HepG2 (cell line): ENCODE measurements at regions not wholly inside any gene's neighbourhood (a gene's known extent, or its start where the extent isn't known, plus 50 kb on each side); places are given as distances from the start of the nearest gene placed in this dataset.

Source experiments
- ATAC-seq: fragments of 200-7000 bp; cut with Tn5 transposase; 3 replicates; pipeline ENCODE4 v1.9.1; 2020; ENCODE audit warnings: mild to moderate bottlenecking, moderate library complexity
- BruUV-seq: library from RNA; stranded (reverse); fragments of 400-500 nt; replicated peaks from 2 replicates; lab custom pipeline; 2021; lab: Mats Ljungman, UMichigan
- CTCF ChIA-PET: fragments of 300-600 bp; formaldehyde crosslinking; extraction: SDS; loops from one replicate; lab custom pipeline; 2021; ENCODE audit warnings: low total read pairs, inconsistent platforms, low intra/inter-chr PET ratio; lab: Yijun Ruan, JAX
- POLR2A ChIA-PET: fragments of 350-600 bp; sonication (Branson Sonifier 250); formaldehyde crosslinking; loops from one replicate; lab custom pipeline; 2020; ENCODE audit warnings: antibody characterized with exemption, inconsistent platforms; lab: Yijun Ruan, JAX
- DNase-seq: peaks from one replicate; pipeline ENCODE4 v3.0.0-alpha.2; 2015; ENCODE audit warnings: low spot score
- FAIRE-seq: peaks from 3 replicates; lab custom pipeline; 2011; peaks lifted over from hg19 to GRCh38; lab: Jason Lieb, UNC
- H2AFZ ChIP-seq: one replicate; pipeline ENCODE4 v1.6.1; 2011; ENCODE audit warnings: low read length, inconsistent platforms
- H3K27ac ChIP-seq: fragments of 300-600 bp; 3 replicates; pipeline ENCODE4 v1.8.0; 2011; ENCODE audit warnings: mixed run types, mild to moderate bottlenecking, mixed read lengths, low read length, inconsistent platforms; ENCODE audit not compliant: insufficient read depth; ENCODE audit errors: extremely low read length
- H3K27me3 ChIP-seq, 2 experiments: fragments of 200-600 bp in 1 of 2; 2 replicates in 1 of 2; 3 replicates in 1 of 2; pipeline versions ENCODE4 v1.6.0 to v1.8.0; 2011; ENCODE audit warnings: low read length in 2 of 2, mild to moderate bottlenecking in 2 of 2, moderate library complexity in 2 of 2, inconsistent platforms in 1 of 2; ENCODE audit not compliant: insufficient read depth in 2 of 2, control insufficient read depth in 1 of 2
- H3K36me3 ChIP-seq, 2 experiments: fragments of 200-600 bp in 1 of 2; replicated peaks in 1 of 2; 2 replicates in 1 of 2; 3 replicates in 1 of 2; pipeline versions ENCODE4 v1.5.1 to v1.8.0; 2011; ENCODE audit warnings: low read length in 2 of 2, inconsistent platforms in 1 of 2; ENCODE audit not compliant: insufficient read depth in 2 of 2, control insufficient read depth in 1 of 2
- H3K4me1 ChIP-seq: 2 replicates; pipeline ENCODE4 v1.5.1; 2012; ENCODE audit warnings: low read length, inconsistent platforms; ENCODE audit not compliant: insufficient read depth
- H3K4me2 ChIP-seq: 2 replicates; pipeline ENCODE4 v1.6.0; 2011; ENCODE audit warnings: low read depth, low read length, inconsistent platforms
- H3K4me3 ChIP-seq, 3 experiments: fragments of 200-600 bp in 1 of 3; sonication (generic), shearing (Covaris generic) in 1 of 3; replicated peaks in 1 of 3; 2 replicates each; pipeline ENCODE4 v1.5.1; 2011 to 2016; ENCODE audit warnings: low read length in 3 of 3, inconsistent platforms in 2 of 3, low read depth in 2 of 3, mild to moderate bottlenecking in 2 of 3, control low read depth in 1 of 3, mixed read lengths in 1 of 3; ENCODE audit not compliant: insufficient read depth in 1 of 3
- H3K79me2 ChIP-seq: one replicate; pipeline ENCODE4 v1.6.1; 2011; ENCODE audit warnings: low read length, inconsistent platforms; ENCODE audit not compliant: insufficient read depth
- H3K9ac ChIP-seq: 2 replicates; pipeline ENCODE4 v1.6.0; 2011; ENCODE audit warnings: mild to moderate bottlenecking, low read depth, low read length, inconsistent platforms; ENCODE audit not compliant: insufficient read depth
- H3K9me3 ChIP-seq: 2 replicates; pipeline ENCODE4 v1.5.1; 2012; ENCODE audit warnings: mild to moderate bottlenecking, low read length
- H4K20me1 ChIP-seq: 2 replicates; pipeline ENCODE4 v1.6.0; 2011; ENCODE audit warnings: inconsistent platforms, mild to moderate bottlenecking, low read length, moderate library complexity; ENCODE audit not compliant: insufficient read depth
- CBX1 ChIP-seq: IDR thresholded peaks from one replicate; pipeline ENCODE4 v1.6.1; 2016; ENCODE audit warnings: antibody characterized with exemption, low read depth
- E2F1 ChIP-seq: sonication (generic); formaldehyde crosslinking; IDR thresholded peaks from 2 replicates; pipeline ENCODE4 v1.5.0; 2020; ENCODE audit warnings: missing genetic modification reagents
- NFATC3 ChIP-seq: sonication (generic); formaldehyde crosslinking; IDR thresholded peaks from 2 replicates; pipeline ENCODE4 v1.5.1; 2020; ENCODE audit warnings: mild to moderate bottlenecking, missing genetic modification reagents
- RERE ChIP-seq: IDR thresholded peaks from 2 replicates; pipeline ENCODE4 v1.6.1; 2016; ENCODE audit warnings: low read depth, missing genetic modification reagents, missing compliant biosample characterization
- REXO4 ChIP-seq: sonication (generic); formaldehyde crosslinking; IDR thresholded peaks from 2 replicates; pipeline ENCODE4 v1.8.0; 2022; ENCODE audit warnings: missing genetic modification reagents, mild to moderate bottlenecking, borderline replicate concordance
- ZNF280B ChIP-seq: sonication (generic); formaldehyde crosslinking; IDR thresholded peaks from 2 replicates; pipeline ENCODE4 v1.5.0; 2020; ENCODE audit warnings: missing genetic modification reagents, mild to moderate bottlenecking, borderline replicate concordance
- ZNF329 ChIP-seq: sonication (generic); formaldehyde crosslinking; IDR thresholded peaks from 2 replicates; pipeline ENCODE4 v1.9.0; 2021; ENCODE audit warnings: low read depth, mild to moderate bottlenecking, missing genetic modification reagents
- ZNF615 ChIP-seq: sonication (generic); formaldehyde crosslinking; IDR thresholded peaks from 2 replicates; pipeline ENCODE4 v1.5.0; 2020; ENCODE audit warnings: mild to moderate bottlenecking, missing genetic modification reagents, borderline replicate concordance
- WGBS: methylation state at CpG from one replicate; pipeline ENCODE4 v1.1.6; 2017; ENCODE audit warnings: low lambda C conversion rate; 5-methylcytosine and 5-hydroxymethylcytosine counted together
- in situ Hi-C: cut with HindIII; loops from 2 replicates; pipeline ENCODE4 v1.10.0; 2017; ENCODE audit warnings: low pct_unique_long_range_greater_than_20kb; ENCODE audit not compliant: extremely low pct_ligation_motif_present
- intact Hi-C: fragments of 100-400 bp; cut with micrococcal nuclease; formaldehyde crosslinking; loops from one replicate; pipeline ENCODE4 v1.10.0; 2022; ENCODE audit not compliant: unreplicated experiment

GRCh38 chr3:56970461-56970879, 90.0 kb upstream of the SPATA12 start:
- intact Hi-C loops: no loop called here
- no peak for FAIRE-seq
- no peak for TF ChIP-seq ZNF615
- no peak for TF ChIP-seq CBX1
- no peak for TF ChIP-seq REXO4 (CRISPR knock-in tag)
- TF ChIP-seq NFATC3 (CRISPR knock-in tag): no peak
- no peak for TF ChIP-seq RERE (CRISPR knock-in tag)
- TF ChIP-seq ZNF329 (CRISPR knock-in tag): no peak
- TF ChIP-seq ZNF280B: no peak
- no peak for TF ChIP-seq E2F1 (CRISPR knock-in tag)
- TF ChIP-seq, all 625 proteins: peak for 0
- H2AFZ ChIP-seq: no peak overlapping the region
- no peak for ATAC-seq
- no peak overlapping the region for H3K9ac ChIP-seq
- H4K20me1 ChIP-seq: no peaks in the 10 kb centered on the region
- in situ Hi-C loops: no loop called here
- BruUV-seq: no TSS peak
- ChIA-PET POLR2A (no interaction called here), CTCF (no interaction called here)
- H3K27ac ChIP-seq: no peak overlapping the region
- H3K36me3 ChIP-seq: no peaks in the 10 kb centered on the region
- H3K9me3 ChIP-seq: no peaks in the 10 kb centered on the region
- 86% methylated on average over 7 of the region's 7 CpGs for WGBS
- DNase-seq: no peak
- no peaks in the 10 kb centered on the region for H3K4me1 ChIP-seq
- no peak overlapping the region for H3K4me2 ChIP-seq
- no peak overlapping the region for H3K4me3 ChIP-seq
- H3K79me2 ChIP-seq: no peaks in the 10 kb centered on the region
- H3K27me3 ChIP-seq: no peaks in the 10 kb centered on the region
